Heart left ventricle (tissue), 13 donors: ENCODE measurements at regions not wholly inside any gene's neighbourhood (a gene's known extent, or its start where the extent isn't known, plus 50 kb on each side); places are given as distances from the start of the nearest gene placed in this dataset.

Source experiments
- POLR2A ChIP-seq, 2 donors: fragments of 450-650 bp; IDR thresholded peaks; one replicate each; pipeline ENCODE4 v1.6.1; 2017; ENCODE audit warnings: antibody characterized with exemption in 2 of 2, mild to moderate bottlenecking in 2 of 2, moderate library complexity in 2 of 2
- TF ChIP-seq, protein P1 (sequence below), 12 donors: fragments of 200-600 bp; sonication (generic) in 4 of 12; IDR thresholded peaks; one replicate each; pipeline versions ENCODE4 v1.5.0 to v1.8.0; 2018 to 2022; ENCODE audit warnings: antibody characterized with exemption in 12 of 12, mild to moderate bottlenecking in 5 of 12
- donor health status: ischemic (EF 13 %, LVEDD 7.1; RV severe dilation, severe dysfunction).
- donor health status: DM: no; HTN: yes; CAD: no.
- donor health status: DM: no; HTN: no; CAD: no.
- donor health status: ischemic (EF 25% LVEDD 6.9; RV normal size, moderate dysfunction).
- donor health status: ischemic (EF 25% LVEDD 5.7; RV mildly dilated, moderate dysfunction).
- donor health status: ischemic (EF 35%, LVEDD 5.7; RV mildly dilated, moderate dysfunction).
- donor health status: nonischemic (EF 11% LVEDD 7.7; RV severe dilation, severe dysfunction).
- donor health status: DM: yes; HTN: yes; CAD: no.
- donor health status: PGD.
- donor health status: ischemic (EF 29% LVEDD 5.4; RV normal size, mild dysfunction).
- donor health status: nonischemic (EF 23%, LVEDD 6.1; RV moderate dilation, normal function).

DNA sequence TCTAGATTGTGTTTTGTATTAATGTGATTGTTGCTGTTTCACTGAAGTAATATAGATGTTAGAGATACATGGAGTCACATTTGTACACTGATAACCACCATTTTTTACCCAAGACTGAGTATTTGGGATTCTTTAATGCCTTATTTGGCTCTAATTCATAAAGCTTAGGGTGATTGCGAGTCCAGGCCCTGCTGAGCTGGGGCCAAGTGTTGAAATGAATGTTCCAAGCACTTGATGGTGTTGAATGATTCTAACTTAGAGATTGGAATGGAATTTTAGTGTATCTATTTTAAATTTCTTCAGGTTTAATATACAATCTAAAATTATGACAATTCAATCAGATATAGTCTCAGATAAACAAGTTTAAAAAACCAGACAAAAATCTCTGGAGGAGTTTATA is 329.4 kb upstream of the SLC35B3 start:
- TF ChIP-seq, protein P1, sequence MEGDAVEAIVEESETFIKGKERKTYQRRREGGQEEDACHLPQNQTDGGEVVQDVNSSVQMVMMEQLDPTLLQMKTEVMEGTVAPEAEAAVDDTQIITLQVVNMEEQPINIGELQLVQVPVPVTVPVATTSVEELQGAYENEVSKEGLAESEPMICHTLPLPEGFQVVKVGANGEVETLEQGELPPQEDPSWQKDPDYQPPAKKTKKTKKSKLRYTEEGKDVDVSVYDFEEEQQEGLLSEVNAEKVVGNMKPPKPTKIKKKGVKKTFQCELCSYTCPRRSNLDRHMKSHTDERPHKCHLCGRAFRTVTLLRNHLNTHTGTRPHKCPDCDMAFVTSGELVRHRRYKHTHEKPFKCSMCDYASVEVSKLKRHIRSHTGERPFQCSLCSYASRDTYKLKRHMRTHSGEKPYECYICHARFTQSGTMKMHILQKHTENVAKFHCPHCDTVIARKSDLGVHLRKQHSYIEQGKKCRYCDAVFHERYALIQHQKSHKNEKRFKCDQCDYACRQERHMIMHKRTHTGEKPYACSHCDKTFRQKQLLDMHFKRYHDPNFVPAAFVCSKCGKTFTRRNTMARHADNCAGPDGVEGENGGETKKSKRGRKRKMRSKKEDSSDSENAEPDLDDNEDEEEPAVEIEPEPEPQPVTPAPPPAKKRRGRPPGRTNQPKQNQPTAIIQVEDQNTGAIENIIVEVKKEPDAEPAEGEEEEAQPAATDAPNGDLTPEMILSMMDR (IDR thresholded peaks at IDR 0.05): no peak
- TF ChIP-seq POLR2A (IDR thresholded peaks at IDR 0.05): no peak
